GM12864 (cell line): ENCODE measurements at regions not wholly inside any gene's neighbourhood (a gene's known extent, or its start where the extent isn't known, plus 50 kb on each side); places are given as distances from the start of the nearest gene placed in this dataset.

ENCODE experiments used
- DNase-seq: peaks from one replicate; pipeline ENCODE4 v3.0.0-alpha.2; 2011; ENCODE audit warnings: low read depth
- H3K4me3 ChIP-seq: 2 replicates; pipeline ENCODE4 v1.5.1; 2011; ENCODE audit warnings: mild to moderate bottlenecking, low read depth, low read length, control low read depth
- TF ChIP-seq, protein P1 (sequence below): IDR thresholded peaks from 2 replicates; pipeline ENCODE4 v1.5.1; 2011; ENCODE audit warnings: low read depth, mild to moderate bottlenecking, moderate library complexity, low read length, control low read depth, inconsistent platforms; ENCODE audit errors: missing control alignments

DNA sequence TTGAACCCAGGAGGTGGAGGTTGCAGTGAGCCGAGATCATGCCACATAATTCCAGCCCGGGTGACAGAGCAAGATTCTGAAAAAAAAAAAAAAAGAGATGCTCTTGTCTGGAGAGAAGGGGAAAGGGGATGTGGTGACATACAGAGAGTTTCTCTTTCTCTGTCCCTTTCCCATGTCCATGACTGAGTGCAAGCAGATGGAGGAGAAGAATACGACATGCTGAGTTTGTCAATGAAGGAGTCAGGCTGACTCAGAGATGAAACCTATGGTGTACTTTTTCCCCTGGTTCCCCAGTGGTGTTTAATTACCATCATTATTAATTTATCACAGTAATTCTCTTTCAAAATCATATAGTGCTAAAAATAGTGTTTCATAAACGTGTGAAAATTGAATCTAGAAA lies 448.8 kb downstream of the FOXO1 start:
- H3K4me3 ChIP-seq, result no peak overlapping the region
- TF ChIP-seq, protein P1, sequence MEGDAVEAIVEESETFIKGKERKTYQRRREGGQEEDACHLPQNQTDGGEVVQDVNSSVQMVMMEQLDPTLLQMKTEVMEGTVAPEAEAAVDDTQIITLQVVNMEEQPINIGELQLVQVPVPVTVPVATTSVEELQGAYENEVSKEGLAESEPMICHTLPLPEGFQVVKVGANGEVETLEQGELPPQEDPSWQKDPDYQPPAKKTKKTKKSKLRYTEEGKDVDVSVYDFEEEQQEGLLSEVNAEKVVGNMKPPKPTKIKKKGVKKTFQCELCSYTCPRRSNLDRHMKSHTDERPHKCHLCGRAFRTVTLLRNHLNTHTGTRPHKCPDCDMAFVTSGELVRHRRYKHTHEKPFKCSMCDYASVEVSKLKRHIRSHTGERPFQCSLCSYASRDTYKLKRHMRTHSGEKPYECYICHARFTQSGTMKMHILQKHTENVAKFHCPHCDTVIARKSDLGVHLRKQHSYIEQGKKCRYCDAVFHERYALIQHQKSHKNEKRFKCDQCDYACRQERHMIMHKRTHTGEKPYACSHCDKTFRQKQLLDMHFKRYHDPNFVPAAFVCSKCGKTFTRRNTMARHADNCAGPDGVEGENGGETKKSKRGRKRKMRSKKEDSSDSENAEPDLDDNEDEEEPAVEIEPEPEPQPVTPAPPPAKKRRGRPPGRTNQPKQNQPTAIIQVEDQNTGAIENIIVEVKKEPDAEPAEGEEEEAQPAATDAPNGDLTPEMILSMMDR, result no peak
- no peak for DNase-seq

- no peak for DNase-seq
- TF ChIP-seq, protein P1, result no peak
- H3K4me3 ChIP-seq, result no peak overlapping the region
These were observed 446.0 kb downstream of the FOXO1 start for GRCh38 chr13:40220299-40220935.

DNA sequence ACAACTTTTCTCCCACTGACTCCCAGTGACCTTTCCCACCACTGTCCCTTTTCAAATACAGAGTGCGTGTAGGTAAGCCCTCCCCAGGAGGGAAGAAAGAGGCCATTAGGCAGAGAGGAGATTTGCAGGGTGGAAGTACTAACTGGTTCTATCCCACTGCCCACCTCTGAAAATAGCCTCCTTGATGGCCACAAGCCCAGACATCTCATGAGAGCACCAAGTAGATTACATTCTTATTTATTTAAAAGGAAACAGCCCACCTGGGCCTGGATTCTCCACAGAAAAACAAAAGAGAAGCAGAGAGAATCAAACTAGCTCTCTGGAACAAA lies 445.3 kb downstream of the FOXO1 start:
- no peak for DNase-seq
- TF ChIP-seq, protein P1, result no peak

GRCh38 chr13:40221460-40222201 lies 444.8 kb downstream of the FOXO1 start:
- H3K4me3 ChIP-seq, result no peak overlapping the region
- no peak for DNase-seq
- TF ChIP-seq, protein P1, result no peak

More for the DNA sequence above, 445.3 kb downstream of the FOXO1 start:
- H3K4me3 ChIP-seq, result no peak overlapping the region

- DNase-seq, result no peak
- TF ChIP-seq, protein P1, result no peak
- no peak overlapping the region for H3K4me3 ChIP-seq
These were observed 442.9 kb downstream of the FOXO1 start for GRCh38 chr13:40223585-40223984.

DNA sequence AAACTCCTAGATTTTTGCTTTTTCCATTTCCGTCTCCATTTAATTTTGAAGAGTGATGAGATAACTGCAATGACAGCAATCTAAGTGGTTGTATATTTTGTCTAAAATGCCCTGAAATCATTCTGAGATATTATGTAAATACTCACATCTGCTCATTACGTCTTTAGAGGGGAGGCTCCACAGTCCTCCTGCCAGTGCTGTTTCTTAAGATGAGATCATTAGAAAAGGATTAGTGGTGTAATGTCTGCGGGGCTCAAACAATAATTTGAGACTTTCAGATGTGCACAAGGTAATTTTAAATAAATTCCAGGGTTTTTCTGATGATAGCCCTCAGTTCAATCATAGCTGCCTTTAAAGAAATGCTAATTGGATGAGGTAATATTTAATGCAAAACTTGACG lies 437.9 kb downstream of the FOXO1 start:
- TF ChIP-seq, protein P1, result no peak
- H3K4me3 ChIP-seq, result no peak overlapping the region
- no peak for DNase-seq

- TF ChIP-seq, protein P1, result no peak
- no peak overlapping the region for H3K4me3 ChIP-seq
- no peak for DNase-seq
These were observed 437.5 kb downstream of the FOXO1 start for GRCh38 chr13:40228990-40229389.
